ENCODE measurements at regions not wholly inside any gene's neighbourhood (a gene's known extent, or its start where the extent isn't known, plus 50 kb on each side); places are given as distances from the start of the nearest gene placed in this dataset.

GRCh38 chr5:167247816-167248215, 1043.6 kb upstream of the WWC1 start:
- H3K27ac ChIP-seq, result no peak overlapping the region
- no peak overlapping the region for H3K4me3 ChIP-seq

GRCh38 chr5:167248257-167248656, 1043.2 kb upstream of the WWC1 start:
- Histone ChIP-seq H3K4me3 (no peak overlapping the region), H3K27ac (no peak overlapping the region)

DNA sequence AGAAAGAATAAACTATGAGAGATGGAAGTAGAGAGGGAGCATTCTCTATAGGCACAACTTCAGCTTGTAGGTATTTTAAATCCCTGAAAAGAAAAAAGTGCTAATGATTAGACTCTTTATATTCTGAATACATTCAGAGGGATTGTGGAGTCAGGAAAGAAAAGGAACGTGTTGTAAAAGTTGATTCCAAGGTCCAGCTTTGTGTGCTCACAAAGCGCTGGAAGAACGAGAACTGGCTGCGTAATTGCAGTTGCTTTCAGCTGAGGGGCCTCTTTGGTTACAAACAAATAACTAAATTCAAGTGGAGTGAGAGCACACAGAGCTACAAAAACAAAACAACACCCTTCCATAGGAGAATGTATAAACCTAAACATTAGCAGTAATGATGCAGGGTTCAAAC, 1040.4 kb upstream of the WWC1 start:
- no peak overlapping the region for H3K27ac ChIP-seq
- no peak overlapping the region for H3K4me3 ChIP-seq

GRCh38 chr5:167254132-167254531, 1037.3 kb upstream of the WWC1 start:
- no peak overlapping the region for H3K4me3 ChIP-seq
- no peak overlapping the region for H3K27ac ChIP-seq

GRCh38 chr5:167255926-167256325, 1035.5 kb upstream of the WWC1 start:
- H3K4me3 ChIP-seq, result no peak overlapping the region
- no peak overlapping the region for H3K27ac ChIP-seq

GRCh38 chr5:167259806-167260205, 1031.6 kb upstream of the WWC1 start:
- no peak overlapping the region for H3K4me3 ChIP-seq
- H3K27ac ChIP-seq, result no peak overlapping the region

DNA sequence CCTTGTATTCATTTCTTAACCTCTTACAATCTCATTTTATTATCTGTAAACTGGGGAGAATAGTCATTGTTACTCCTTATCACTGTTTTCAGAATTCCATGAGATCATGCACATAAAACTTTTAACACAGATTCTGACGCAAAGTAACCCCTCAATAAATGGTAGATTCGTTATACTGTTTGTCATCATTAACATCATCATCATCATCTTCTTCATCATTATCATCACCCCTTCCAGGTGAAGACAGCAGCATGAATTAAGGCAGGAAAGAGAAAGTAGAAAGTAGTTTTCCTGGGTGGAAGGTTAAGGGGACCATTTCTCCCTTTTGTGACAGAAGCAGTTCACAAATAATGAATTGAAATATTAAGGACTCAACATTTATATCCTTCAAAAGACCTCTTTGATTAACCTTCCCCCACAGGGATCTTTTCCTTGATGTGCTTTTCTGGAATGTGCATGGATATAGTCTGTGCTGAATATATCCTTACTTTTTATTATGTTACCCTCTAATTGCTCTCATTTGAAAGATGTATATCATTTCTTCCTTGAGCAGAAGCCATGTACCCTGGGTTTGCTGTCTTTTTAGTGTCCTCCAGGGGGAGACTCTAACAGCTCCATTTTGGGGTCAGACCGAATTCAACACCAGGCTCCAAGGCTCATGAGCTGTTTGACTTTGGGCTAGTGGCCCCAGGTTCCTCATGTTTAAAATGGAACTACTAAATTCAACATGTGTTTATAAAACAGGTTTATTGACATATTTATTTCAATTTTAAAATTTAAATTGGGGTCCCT, 1029.9 kb upstream of the WWC1 start:
- no peak overlapping the region for H3K27ac ChIP-seq
- H3K4me3 ChIP-seq, result no peak overlapping the region

DNA sequence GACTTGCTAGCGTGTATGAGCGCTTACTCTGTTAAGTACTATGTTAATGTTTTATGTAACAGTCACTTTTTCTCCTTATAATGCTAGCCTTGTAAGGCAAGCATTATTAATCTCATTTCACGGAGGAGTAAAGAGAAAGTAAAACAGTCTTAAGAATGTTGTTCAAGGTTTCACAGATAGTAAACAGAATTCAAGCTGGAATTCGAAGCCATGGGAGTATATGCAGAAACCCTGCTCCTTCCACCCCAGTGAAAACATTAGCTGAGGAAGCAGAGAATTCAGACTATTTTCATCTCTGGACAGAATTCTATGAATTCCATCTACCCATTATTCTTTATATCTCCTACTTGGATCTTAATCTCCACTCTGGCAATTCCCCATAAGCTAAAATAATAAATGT, 1028.3 kb upstream of the WWC1 start:
- Histone ChIP-seq H3K27ac (no peak overlapping the region), H3K4me3 (no peak overlapping the region)

GRCh38 chr5:167264348-167264747, 1027.1 kb upstream of the WWC1 start:
- Histone ChIP-seq H3K4me3 (no peak overlapping the region), H3K27ac (no peak overlapping the region)

- Histone ChIP-seq H3K4me3 (no peak overlapping the region), H3K27ac (no peak overlapping the region)
Observed at GRCh38 chr5:167268337-167268736, 1023.1 kb upstream of the WWC1 start.

- H3K27ac ChIP-seq, result no peak overlapping the region
Observed at GRCh38 chr5:167269146-167269545, 1022.3 kb upstream of the WWC1 start.

DNA sequence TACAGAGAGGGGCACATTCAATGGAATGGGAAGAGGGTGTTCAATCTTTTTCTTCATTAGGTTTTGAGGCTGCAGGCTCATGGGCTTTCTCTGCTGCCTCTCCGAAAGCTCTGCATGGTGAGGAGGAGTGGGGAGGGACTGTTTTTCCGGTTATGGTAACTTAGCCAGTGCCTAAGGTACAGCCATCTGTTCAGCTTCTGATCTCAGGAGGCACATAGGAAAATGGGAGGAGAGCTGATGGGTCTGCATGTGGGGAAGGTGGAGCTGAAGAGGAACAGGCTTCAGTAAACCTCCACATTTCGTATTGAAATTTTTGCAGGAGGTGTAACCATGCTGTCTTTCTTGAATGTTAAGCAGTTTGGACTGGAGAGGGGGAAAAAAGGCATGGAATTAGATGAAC, 1020.4 kb upstream of the WWC1 start:
- H3K27ac ChIP-seq, result no peak overlapping the region
- no peak overlapping the region for H3K4me3 ChIP-seq

More at GRCh38 chr5:167269146-167269545, 1022.3 kb upstream of the WWC1 start:
- no peak overlapping the region for H3K4me3 ChIP-seq

GRCh38 chr5:167271511-167271910, 1019.9 kb upstream of the WWC1 start:
- no peak overlapping the region for H3K4me3 ChIP-seq
- no peak overlapping the region for H3K27ac ChIP-seq

DNA sequence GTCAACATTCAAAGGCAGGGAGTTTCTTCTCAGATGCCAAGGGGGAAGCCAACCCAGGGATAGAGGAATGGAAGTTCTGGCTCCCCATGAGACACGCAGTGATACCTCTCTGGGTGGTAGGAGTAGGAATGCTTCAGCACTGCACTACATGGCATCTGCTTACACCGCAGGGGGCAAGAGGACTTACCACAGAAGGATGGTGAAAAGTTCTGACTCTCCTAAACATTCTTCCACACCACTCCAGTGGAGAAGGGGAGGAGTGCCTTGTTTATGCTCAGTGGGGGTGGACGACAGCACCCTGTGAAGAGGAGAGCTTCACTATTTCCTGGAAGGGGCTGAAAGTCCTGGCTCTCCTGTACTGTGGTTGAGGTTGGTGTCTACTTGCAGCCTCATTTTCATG, 1011.3 kb upstream of the WWC1 start:
- Histone ChIP-seq H3K27ac (no peak overlapping the region), H3K4me3 (no peak overlapping the region)

DNA sequence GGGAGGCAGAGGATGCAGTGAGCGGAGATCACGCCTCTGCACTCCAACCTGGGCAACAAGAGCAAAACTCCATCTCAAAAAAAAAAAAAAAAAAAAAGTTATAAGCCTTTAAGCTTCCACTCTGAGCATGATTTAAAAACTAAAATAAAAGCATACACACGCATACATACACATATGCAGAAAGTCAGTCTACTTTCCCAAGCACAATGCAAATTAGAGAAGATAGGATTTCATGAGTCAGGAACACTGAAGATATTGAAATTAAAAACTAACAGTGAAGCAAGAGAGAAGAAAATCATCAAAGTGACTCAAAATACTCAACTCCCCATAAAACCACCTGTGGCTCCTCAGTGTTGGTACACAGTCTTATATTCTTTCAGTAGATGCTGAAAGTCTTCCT, 1009.5 kb upstream of the WWC1 start:
- H3K27ac ChIP-seq, result no peak overlapping the region
- no peak overlapping the region for H3K4me3 ChIP-seq

DNA sequence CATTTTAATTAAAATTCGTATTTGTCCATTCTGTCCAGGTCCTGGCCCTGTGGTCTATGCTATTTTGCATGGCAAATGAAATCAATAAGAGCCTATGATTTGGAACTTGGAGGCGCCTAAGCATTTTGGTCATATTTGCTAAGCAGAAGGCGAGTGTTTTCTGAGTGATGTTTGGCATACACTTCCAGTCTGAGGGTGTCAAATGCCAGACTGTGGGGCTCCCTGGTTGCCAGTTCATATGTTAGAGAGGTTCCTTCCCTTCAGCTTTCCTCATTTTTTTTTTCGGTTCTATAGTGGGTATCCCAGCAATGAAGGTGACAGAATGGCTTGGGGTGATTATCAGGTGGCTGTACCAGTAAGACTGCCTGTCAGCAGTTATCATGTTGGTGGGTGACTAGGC, 1007.8 kb upstream of the WWC1 start:
- H3K27ac ChIP-seq, result no peak overlapping the region

GRCh38 chr5:167284222-167284890, 1007.1 kb upstream of the WWC1 start:
- Histone ChIP-seq H3K27ac (no peak overlapping the region), H3K4me3 (no peak overlapping the region)

More for the DNA sequence above, 1007.8 kb upstream of the WWC1 start:
- H3K4me3 ChIP-seq, result no peak overlapping the region

DNA sequence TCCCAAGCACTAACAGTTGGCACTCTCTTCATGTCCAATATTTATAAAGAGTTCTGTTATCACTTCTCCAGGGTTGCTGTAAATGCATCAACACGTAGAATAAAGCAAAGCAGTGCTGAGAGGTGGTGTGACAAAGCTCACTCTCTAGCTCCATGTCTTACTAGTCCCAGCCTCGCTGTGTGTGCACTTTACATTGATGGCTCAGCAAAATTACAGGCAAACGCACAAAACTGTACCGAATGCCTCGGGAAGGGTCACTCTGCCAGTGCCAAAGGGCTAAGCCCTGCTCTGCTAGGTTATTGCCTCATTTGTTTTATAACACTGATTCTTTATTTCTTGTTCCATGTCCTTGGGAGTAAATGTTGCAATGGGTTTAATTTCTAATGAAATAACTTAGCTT, 1005.9 kb upstream of the WWC1 start:
- Histone ChIP-seq H3K27ac (no peak overlapping the region), H3K4me3 (no peak overlapping the region)

DNA sequence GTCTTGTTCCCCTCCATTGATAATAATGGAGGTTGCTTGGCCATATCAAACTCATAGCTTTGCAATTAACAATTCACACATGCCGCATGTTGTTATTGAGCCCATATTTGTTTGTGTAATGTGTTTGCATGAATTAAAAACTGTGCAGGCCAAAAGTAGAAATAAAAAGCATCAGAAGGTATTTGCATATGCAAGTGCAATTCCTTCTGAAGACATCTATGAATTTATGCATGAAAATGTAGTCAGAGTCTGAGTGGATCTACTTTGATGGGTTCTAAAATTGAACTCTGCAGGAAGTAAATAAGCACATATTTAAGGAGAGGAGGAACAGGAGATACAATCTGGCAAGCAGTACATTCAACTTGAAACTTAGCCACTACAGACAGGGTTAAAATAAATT, 1004.6 kb upstream of the WWC1 start:
- Histone ChIP-seq H3K4me3 (no peak overlapping the region), H3K27ac (no peak overlapping the region)

DNA sequence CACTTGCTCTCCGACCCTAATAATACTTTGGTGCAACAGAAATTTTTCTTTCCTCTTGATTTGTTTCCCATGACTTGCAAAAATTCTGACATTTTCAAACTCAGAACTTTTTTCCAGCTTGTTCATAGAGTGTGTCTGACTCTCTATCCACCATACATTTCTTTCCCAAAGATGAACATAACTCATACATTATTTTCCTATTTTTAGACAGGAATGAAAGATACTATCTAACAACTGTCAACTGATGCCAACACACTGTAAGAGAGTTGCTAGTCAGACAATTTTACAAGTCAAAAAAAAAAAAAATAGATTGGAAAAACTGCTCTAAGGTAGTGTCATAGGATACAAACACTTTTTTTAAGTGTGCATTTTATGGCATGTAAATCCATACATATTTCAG, 1001.0 kb upstream of the WWC1 start:
- Histone ChIP-seq H3K27ac (no peak overlapping the region), H3K4me3 (no peak overlapping the region)

DNA sequence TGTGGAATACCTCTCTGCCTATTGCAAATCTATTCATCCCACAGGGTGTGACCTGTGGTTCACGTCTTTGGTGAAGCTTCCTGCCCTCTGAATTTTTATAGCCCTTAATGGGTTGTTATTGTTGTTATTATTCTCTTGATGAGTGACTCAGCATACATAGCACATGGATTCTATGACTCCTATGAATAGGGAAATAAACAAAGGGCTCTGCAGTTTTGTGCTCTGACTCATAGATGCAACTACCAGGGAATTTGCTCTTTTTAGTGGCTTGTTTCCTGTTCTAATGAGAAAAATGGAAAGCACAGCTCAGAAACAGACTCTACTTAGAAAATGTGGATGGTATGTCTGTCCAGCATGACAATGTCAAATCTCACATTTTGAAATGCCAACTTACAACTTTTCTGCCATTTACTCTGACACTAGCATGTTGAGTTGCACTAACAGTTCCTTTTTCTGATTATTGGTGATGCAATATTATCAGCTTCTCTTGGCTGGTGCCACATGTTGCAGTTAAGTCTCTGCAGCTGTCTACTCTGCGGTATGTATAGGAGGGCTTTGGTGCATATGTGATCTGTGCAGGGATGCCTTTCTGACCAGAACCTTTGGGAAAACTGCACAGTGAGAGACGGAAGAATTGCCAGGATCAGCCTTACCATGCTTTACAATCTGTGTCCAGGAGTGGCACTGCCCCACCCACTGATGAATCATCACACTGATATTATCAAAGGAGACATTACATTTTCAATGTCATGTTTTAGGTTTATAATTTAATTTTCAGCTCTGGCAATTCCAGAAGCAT, 996.4 kb upstream of the WWC1 start:
- Histone ChIP-seq H3K27ac (peak overlapping the region in 7 of 21 experiments; percentile 8 to 66 (median 29)), H3K4me3 (no peak overlapping the region)
